Activated B cell treated with CpG ODN at 0.5 μM for 24 hours (primary cell): ENCODE measurements at regions not wholly inside any gene's neighbourhood (a gene's known extent, or its start where the extent isn't known, plus 50 kb on each side); places are given as distances from the start of the nearest gene placed in this dataset.

Source experiments
- ATAC-seq: fragments of 200-7000 bp; cut with Tn5 transposase; one replicate; pipeline ENCODE4 v1.10.0; 2021; ENCODE audit warnings: low read depth, mild to moderate bottlenecking, moderate library complexity
- CTCF ChIA-PET: fragments of 350-600 bp; sonication (Branson Sonifier 250); formaldehyde crosslinking; loops from one replicate; lab custom pipeline; 2021; ENCODE audit warnings: antibody characterized with exemption; lab: Charles Lee
- POLR2A ChIA-PET: fragments of 350-600 bp; sonication (Branson Sonifier 250); formaldehyde crosslinking; loops from one replicate; lab custom pipeline; 2021; ENCODE audit warnings: antibody characterized with exemption; lab: Charles Lee
- DNase-seq: peaks from one replicate; pipeline ENCODE4 v3.0.0; 2022
- H3K27ac Mint-ChIP-seq: one replicate; pipeline ENCODE4 v1.8.0; 2020; ENCODE audit warnings: mixed read lengths
- H3K27me3 Mint-ChIP-seq: one replicate; pipeline ENCODE4 v1.8.0; 2021; ENCODE audit warnings: mixed read lengths
- H3K36me3 Mint-ChIP-seq: one replicate; pipeline ENCODE4 v1.8.0; 2021; ENCODE audit warnings: low read depth, mixed read lengths
- H3K4me1 Mint-ChIP-seq: one replicate; pipeline ENCODE4 v1.8.0; 2021; ENCODE audit warnings: mixed read lengths
- H3K4me3 Mint-ChIP-seq: one replicate; pipeline ENCODE4 v1.8.0; 2020; ENCODE audit warnings: mild to moderate bottlenecking, mixed read lengths
- H3K9me3 Mint-ChIP-seq: one replicate; pipeline ENCODE4 v1.8.0; 2020; ENCODE audit warnings: mixed read lengths
- CTCF ChIP-seq: fragments of 200-600 bp; IDR thresholded peaks from one replicate; pipeline ENCODE4 v1.8.0; 2022; ENCODE audit warnings: antibody characterized with exemption, mild to moderate bottlenecking
- intact Hi-C: fragments of 100-400 bp; cut with micrococcal nuclease; formaldehyde crosslinking; loops from one replicate; pipeline ENCODE4 v1.15.1; 2024

GRCh38 chr22:27422442-27422841, 379.1 kb downstream of the MN1 start:
- no peaks in the 10 kb centered on the region for H3K36me3 Mint-ChIP-seq

GRCh38 chr22:27424319-27424718, 377.2 kb downstream of the MN1 start:
- H3K9me3 Mint-ChIP-seq, result peaks cover 6% of the 10 kb centered on the region
- H3K27me3 Mint-ChIP-seq, result peaks cover 13% of the 10 kb centered on the region
- no peaks in the 10 kb centered on the region for H3K36me3 Mint-ChIP-seq
- TF ChIP-seq CTCF, result no peak
- ChIA-PET POLR2A (no interaction called here), CTCF (no interaction called here)
- H3K27ac Mint-ChIP-seq, result no peak overlapping the region
- H3K4me3 Mint-ChIP-seq, result no peak overlapping the region
- DNase-seq (no peak), ATAC-seq (no peak)
- intact Hi-C loops, result no loop called here
- H3K4me1 Mint-ChIP-seq, result no peaks in the 10 kb centered on the region

More at GRCh38 chr22:27422442-27422841, 379.1 kb downstream of the MN1 start:
- Mint-ChIP-seq H3K27ac (no peak overlapping the region), H3K4me3 (no peak overlapping the region), H3K4me1 (no peaks in the 10 kb centered on the region), H3K9me3 (peaks cover 6% of the 10 kb centered on the region), H3K27me3 (peaks cover 13% of the 10 kb centered on the region)
- DNase-seq (no peak), ATAC-seq (no peak)
- TF ChIP-seq CTCF, result no peak
- POLR2A ChIA-PET, result no interaction called here
- intact Hi-C loops, result no loop called here
- CTCF ChIA-PET, result no interaction called here

GRCh38 chr22:27429476-27429875, 372.1 kb downstream of the MN1 start:
- Mint-ChIP-seq H3K36me3 (no peaks in the 10 kb centered on the region), H3K27ac (no peak overlapping the region), H3K4me3 (no peak overlapping the region), H3K9me3 (no peaks in the 10 kb centered on the region), H3K27me3 (no peaks in the 10 kb centered on the region), H3K4me1 (no peaks in the 10 kb centered on the region)
- intact Hi-C loops, result no loop called here
- DNase-seq, result no peak
- CTCF ChIA-PET, result no interaction called here
- TF ChIP-seq CTCF, result no peak
- POLR2A ChIA-PET, result no interaction called here
- no peak for ATAC-seq

GRCh38 chr22:27431081-27431480, 370.5 kb downstream of the MN1 start:
- no peaks in the 10 kb centered on the region for H3K4me1 Mint-ChIP-seq
- POLR2A ChIA-PET, result no interaction called here
- H3K9me3 Mint-ChIP-seq, result no peaks in the 10 kb centered on the region
- no peak overlapping the region for H3K27ac Mint-ChIP-seq
- CTCF ChIA-PET, result no interaction called here
- intact Hi-C loops, result no loop called here
- no peak for DNase-seq
- no peaks in the 10 kb centered on the region for H3K27me3 Mint-ChIP-seq
- no peak for ATAC-seq
- no peak overlapping the region for H3K4me3 Mint-ChIP-seq
- no peak for TF ChIP-seq CTCF
- H3K36me3 Mint-ChIP-seq, result no peaks in the 10 kb centered on the region

GRCh38 chr22:27431896-27432295, 369.7 kb downstream of the MN1 start:
- POLR2A ChIA-PET, result no interaction called here
- H3K27me3 Mint-ChIP-seq, result no peaks in the 10 kb centered on the region
- no peaks in the 10 kb centered on the region for H3K36me3 Mint-ChIP-seq
- CTCF ChIA-PET, result no interaction called here
- no peak overlapping the region for H3K27ac Mint-ChIP-seq
- H3K4me3 Mint-ChIP-seq, result no peak overlapping the region
- no peaks in the 10 kb centered on the region for H3K9me3 Mint-ChIP-seq
- ATAC-seq, result no peak
- intact Hi-C loops, result no loop called here
- DNase-seq, result no peak
- TF ChIP-seq CTCF, result no peak
- no peaks in the 10 kb centered on the region for H3K4me1 Mint-ChIP-seq
